ENCODE measurements at regions not wholly inside any gene's neighbourhood (a gene's known extent, or its start where the extent isn't known, plus 50 kb on each side); places are given as distances from the start of the nearest gene placed in this dataset.

DNA sequence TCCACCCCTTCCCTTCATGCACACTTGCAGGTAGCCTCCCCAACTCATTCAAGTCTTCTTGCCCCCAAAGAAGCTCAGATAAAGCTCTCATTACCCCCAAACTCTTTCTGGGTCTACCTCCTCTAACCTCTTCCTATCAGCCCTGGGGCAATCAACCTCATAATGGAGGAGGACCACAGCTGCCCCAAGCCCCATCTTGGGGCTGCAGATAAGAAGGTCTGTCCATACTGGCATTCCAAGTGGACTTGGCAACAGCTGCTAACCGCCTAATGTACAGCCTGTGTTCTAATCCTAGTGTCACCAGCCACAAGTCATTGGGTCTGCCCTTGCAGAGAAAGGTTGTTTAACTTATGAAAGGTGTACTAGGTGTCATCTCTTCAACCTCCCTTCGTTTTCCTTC lies 107.4 kb upstream of the ADGRF1 start:
- DNase-seq, result no peak

DNA sequence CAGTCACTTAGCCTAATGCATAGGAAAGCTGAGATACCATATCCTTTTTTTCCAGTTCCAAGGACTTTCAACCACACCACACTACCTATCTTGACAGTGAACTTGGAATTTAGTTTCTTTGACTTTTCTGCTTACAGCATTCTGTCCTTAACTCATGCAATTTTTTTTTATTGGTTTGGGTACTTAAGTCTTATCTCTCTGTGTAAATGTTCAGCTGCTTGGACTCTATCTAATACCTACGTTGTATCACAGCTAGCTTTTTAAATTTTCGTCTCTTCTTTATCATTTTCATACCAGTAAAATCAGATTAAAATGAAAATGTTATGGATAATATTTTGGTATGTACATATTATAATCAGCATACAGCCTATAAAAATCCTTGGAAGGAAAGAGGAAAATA lies 106.9 kb upstream of the ADGRF1 start:
- DNase-seq, result no peak

DNA sequence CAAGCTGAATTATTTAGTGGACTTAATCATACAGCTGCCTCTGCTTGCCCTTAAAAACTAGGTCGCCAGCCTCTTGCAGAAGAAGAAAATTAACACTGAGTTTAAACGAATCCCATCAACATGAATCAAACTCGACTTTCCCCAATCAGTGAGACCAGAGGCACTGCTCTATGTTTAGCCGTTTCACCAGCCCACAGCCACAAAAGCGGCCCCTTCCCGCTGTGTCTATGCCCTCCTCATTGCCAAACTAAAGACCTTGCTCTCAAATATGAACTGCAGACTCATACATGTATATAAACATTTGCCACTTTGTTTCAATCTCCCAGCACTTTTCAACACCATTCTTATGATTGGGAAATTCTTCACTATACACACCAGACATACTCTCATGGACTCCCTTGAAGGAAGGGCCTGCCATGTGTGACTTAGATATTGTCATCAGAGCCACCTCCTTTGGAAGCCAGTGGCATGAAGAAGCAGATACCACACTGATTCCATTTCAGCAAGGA lies 105.8 kb upstream of the ADGRF1 start:
- no peak for DNase-seq

DNA sequence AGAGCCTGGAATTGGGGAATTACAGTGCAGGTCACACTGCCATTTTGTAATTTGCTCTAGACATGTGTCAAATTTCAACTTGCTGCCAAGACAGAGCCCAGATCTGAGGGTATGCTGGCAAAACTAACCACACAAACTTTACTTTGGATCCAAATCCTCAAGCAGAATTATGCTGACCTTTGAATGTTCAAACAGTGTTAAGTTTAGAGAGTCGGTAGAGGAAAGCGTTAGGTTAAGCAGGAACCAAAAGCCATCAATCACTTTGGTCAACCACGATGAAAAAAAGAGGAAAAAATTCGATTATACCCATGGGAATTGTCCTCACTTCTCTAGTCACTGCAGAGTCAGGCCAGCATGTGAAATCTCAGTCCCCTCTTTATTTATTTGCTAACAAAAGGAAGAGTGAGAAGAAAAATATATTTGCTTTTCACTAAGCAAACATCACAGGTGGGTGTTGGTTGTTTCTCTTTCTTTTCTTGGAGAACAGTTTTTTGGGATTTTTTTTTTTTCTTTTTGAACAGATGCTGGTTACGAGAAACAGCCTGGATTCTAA lies 105.1 kb upstream of the ADGRF1 start:
- DNase-seq, result no peak

DNA sequence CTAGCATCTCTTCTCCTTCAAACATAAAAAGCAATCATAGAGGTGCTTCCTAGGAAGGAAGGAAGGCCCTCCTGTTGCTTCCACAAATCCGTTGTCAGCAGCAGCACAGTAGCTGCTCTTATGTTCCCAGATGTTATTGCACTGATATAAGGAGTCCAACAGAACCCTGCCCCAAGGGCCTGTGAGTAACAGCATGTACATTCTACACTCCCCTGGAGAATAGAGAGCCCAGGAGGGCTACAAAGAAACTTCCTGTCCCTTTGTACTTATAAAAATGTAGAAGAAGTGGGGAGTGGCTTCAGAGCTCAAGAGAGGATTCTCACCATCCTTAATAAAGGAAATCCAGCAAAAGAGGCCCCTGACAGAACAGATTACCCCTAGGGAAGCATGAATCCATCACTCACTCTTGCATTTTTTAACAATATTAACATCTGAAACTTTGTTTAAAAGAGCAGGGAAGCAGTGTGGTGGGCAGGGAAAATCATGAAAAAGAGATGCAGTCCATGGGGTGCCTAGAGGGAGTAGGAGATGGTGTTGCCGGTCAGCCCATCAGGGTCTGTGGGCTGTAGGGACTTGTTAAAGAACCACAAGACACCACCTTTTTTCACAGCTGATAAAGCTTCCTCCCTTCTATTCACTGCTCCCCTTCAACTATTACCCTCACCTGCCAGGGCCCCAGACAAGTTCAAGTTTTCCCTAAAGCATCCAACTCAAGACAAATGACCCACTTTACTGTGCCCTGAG lies 104.5 kb upstream of the ADGRF1 start:
- no peak for DNase-seq

DNA sequence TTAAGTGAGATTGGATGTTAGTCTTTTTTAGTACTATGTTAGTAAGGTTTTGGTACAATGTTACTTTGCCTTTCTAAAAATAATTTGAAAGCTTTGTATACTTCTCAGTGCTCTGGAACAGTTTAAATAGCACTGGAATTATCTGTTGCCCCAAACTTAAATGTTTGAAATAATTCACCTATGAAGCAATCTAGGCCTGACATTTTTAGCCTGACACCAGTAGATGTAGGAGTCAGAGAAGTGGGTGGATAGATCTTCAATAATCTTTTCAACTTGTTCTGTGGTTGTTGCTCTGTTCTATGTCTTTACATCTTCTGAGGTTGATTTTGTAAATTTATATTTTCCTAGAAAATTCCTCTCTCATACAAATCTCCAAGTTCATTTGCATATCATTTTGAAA lies 103.1 kb upstream of the ADGRF1 start:
- no peak for DNase-seq

DNA sequence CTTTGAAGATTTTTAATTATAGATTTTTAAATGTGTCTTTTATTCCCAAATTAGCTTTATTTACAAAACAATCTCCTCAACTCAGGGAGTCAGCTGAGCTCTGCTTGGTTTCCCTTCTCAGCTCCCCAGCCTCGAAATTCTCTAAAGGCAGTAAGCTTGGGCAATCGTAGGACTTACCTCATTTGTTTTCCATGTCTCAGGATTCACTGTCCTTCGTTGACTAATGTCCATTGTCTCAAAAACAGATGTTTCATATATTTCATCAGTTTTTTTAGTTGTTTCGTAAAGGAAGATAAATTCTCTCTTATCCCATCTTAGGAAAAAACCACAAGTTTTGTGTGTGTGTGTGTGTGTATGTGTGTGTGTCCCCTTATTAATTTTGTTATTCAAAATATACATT lies 102.2 kb upstream of the ADGRF1 start:
- no peak for DNase-seq

DNA sequence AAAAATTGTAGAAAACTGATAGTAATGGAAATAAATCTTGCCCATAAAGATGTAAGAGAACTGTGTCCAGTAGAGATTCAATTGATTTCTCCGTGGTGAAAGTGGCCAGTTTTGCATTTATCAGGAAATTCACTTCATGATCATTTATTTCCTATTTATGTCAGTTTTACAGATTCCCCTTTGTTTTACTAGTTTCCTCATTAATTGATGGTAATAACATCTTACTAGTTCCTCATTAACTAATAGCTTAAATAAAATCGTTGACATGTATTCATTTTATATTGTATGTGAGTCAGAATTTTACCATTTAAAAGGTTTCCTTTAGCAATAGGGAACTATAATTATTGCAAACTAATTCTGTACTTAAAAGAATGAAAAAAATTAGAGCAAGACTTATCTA lies 99.8 kb upstream of the ADGRF1 start:
- DNase-seq, result no peak

DNA sequence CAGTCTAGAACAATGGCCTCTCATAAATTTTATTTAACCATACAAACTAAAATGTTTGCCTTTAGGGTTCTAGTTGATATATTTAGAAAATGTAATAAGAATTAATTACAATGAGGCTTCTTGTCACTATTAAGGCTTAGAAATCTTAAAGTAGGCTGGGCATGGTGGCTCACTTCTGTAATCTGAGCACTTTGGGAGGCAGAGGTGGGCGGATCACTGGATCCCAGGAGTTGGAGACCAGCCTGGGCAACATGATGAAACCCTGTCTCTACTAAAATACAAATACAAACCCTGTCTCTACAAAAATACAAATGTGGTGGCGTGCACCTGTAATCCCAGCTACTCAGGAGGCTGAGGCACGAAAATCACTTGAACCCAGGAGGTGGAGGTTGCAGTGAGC lies 99.0 kb upstream of the ADGRF1 start:
- DNase-seq, result no peak

DNA sequence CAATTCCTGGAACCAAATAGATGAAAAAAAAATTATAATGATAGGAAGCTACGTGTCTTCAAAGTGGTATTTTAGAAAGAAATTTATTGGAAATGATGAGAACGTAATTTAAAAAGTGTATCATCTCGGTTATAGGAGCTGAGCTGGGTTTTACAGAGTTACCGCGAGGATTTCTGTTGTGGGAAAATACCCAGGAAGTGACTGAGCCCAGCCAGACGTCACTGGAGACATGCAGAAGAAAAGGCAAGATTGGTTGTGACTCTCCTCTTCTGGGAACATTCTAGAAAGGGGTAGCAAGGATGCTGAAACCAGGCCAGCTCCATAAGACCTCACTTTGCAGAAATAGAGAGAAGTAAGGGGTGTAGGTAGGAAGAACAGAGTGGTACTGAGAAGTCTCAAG lies 95.9 kb upstream of the ADGRF1 start:
- DNase-seq, result no peak

DNA sequence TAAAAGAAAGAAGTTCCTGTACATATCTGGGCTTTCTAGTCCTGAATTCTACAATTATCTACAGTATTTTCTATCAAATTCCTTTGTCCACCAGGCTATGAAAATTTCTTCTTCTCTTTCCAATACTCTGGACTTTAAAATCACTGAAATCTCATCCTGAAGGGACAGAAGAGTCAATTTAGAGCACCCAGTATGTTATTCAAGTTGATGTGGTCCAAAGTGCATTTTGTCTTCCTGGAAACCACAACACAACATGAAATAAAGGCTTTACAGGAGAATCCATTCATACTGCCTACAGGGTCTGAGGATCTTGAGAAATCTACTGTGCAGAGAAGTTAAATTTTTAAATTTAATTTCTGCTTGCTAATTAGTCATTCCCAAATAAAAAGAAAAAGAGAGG lies 94.9 kb upstream of the ADGRF1 start:
- no peak for DNase-seq

DNA sequence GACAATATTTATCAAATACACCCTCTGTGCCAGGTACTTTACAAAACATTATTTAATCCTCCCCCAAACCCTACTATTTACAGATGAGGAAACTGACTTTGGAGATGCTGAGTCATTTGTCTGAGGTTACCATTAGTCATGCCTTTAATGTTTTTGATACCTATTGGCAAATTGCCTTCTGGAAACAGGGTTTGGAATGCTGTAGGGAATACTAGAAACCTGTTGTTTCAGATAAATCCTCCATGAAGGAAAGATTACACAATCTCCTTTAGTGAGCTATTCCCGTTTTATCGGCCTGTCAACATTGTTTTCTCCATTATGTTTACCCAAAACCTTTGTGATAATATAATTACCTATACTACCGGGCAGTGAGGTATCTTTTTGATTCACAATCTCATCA lies 93.6 kb upstream of the ADGRF1 start:
- no peak for DNase-seq

DNA sequence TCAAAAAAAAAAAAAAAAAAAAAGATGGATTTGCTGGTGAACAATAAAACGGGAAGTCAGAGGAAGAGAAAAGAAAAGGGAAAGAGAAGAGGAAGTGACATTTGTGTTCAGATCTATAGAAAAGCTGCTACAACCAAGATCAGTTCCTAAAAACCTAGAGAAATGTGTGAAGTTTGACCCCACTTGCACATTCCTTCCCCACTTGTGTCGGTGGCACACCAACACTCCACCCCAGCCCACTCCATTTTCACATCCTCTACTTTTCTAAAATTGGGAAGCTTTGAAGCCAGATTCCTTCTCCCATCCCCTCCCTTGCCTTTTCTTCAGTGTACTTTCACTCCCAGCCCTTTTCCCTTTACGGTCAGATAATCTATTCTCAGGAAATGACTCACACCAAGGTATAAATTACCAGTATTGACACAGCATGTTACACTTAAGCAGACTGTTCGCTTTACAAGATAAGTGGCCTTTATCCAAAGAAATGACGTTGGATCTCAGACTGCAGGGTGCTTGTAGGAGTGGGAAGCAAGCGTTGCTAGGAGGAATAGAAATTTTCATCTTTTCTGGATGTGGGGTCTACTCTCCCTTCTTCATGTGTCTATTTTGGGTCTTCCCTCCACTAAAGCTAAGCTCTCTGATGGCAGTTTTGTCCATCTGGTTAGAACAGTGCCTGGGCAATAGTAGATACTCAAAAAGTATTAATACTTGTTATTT lies 92.5 kb upstream of the ADGRF1 start:
- no peak for DNase-seq

DNA sequence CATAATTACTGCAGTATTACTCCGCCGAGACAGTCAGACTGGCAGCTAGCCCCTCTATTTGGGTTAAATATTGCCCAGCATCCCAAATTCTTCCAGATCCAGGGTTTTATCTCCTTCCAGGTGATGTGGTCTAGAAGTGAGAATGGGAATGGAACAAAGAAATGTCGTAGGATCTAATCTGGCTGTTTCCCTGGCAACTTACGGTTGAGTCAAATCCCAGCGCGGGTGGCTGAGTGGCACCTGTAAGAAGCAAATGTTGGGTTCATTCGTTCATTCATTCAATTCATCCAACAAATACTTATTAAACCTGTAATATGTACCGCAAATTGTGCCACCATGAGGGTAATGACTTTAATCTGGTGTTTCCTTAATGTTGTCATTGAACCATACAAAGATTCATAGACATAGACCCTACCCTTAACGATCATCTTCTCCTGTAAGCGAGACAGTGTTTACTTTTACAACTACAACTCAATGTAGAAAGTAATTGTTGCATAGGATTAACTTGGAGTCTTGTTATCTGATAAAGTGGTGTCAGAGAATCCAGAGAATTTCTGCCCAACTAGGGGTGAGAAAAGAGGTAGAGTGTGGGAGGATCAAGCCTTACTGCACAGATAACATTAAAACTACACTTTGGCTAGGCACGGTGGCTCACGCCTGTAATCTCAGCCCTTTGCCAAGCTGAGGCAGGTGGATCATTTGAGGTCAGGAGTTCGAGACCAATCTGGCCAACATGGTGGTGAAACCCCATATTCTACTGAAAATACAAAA lies 91.3 kb upstream of the ADGRF1 start:
- no peak for DNase-seq

DNA sequence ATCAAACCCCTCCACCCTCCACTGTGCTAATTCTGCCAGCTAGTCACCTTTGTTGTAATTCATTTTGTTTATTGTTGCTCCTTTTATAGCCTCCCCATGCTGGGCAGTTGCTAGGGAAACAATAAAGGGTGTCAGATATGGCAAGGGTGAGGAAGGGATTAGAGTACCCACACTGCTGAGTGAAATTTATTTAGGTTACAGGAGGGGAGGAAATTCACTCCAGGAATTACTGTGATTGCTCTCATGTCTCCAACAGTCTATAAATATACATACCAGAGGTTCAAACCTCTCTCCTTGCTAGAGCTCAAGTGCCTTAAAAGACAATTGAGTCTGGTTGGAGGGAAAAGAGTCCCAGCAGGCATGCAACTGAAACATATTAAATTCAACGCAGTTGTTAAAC lies 90.6 kb upstream of the ADGRF1 start:
- DNase-seq, result no peak

DNA sequence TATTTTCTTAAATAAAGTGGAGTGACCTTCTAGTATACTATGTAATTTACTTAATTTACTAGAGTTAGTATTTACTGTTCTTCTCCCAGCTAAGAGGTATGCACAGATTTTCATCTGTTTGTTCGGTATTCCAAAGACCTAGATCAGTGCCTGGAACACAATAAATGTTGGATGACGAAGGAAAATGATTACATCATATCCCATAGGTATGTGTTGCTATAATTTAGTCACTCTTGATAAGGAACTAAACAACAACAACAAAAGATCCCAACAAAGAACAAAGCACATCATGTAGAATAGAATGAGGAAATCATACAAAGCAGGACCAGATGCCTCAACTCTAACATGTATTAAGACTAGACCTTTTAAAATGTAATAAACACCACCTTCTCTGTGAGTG lies 89.6 kb upstream of the ADGRF1 start:
- DNase-seq, result no peak

DNA sequence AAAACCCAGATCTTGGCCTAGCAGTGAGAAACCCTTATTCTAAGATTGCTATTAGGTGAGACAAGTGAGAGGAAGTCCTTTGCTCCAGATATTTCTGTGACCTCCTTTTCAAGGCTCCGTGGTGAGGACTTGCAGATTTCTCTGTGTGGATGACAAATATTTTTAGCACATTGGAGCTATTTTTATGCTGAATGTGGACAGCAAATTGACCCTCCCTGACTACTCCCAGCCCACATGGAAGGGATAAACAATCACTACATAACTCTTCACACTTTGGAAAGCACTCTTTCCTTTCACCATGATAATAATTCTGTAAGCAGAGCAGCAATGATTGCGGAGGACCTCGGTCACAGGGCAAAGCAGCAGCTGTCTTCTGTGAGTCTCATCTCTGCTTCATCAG lies 88.0 kb upstream of the ADGRF1 start:
- no peak for DNase-seq

DNA sequence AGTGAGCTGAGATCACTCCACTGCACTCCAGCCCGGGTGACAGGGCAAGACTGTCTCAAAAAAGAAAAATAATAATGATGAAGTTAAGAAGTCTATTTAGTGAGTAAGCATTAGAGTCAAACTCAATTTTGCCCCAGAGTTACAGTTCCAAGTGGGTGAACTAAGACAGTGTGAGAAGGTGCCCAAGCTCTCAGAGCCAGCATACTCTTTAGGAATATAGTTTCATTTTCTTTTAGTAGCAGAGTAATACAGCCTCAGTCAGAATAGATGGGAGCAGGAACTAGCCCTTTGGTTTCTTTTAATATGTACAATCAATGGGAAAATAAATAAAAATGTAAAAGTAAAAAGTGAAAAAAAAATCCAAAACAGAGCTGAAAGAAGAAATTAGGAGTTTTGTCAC lies 87.0 kb upstream of the ADGRF1 start:
- DNase-seq, result no peak

DNA sequence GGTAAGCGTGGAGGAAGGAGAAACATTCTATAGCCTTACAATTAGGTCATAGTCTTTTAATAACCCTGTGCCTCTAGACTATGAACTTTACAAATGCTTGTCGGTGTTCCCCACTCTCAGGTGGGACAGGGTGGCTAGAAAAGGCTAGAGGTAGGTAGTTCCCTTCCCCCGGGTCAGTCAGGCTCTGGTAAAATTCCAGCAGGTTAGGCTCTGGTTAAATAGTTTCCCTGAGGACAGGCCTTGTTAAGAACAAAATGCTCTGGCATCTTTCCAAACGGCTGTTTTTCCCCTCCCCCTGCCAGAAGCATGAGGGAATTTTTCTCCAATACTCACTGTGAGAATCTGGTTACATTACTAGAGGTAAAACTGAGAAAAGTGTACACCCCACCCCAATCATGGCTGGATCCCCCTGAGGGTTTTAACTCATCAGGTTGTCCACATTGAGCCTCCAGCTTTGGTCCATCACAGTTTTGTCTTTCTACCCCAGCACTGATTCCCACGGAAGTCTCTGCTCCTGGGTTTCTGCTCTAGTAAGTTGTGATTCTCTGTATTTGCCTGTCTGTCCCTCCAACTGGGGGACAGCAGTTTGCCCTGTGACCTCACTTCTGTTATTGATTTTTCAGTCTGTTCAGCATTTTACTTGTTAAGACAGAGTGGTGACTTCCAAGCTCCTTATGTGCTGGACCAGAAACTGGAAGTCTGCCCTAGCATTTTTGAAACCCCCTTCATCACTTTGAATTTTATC lies 84.7 kb upstream of the ADGRF1 start:
- no peak for DNase-seq

DNA sequence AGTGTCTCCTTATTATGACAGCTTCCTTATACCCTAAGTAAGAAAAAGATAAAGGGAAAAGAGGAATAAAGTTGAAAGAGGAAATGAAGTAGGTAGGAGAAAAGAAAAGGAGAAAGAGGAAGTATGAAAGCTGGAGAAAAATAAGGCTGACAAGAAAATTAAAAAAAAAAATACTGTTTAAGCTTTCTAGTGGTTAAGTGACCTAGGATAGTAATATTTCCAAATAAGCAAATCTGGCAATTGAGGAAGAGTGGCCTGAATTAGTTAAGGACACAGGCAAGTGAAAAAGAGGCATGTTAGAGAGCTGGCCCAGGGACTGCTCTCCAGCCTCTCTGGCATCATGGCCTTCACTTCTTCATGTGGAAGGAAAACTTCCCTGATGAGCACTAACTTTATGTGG lies 76.5 kb upstream of the ADGRF1 start:
- DNase-seq, result no peak

DNA sequence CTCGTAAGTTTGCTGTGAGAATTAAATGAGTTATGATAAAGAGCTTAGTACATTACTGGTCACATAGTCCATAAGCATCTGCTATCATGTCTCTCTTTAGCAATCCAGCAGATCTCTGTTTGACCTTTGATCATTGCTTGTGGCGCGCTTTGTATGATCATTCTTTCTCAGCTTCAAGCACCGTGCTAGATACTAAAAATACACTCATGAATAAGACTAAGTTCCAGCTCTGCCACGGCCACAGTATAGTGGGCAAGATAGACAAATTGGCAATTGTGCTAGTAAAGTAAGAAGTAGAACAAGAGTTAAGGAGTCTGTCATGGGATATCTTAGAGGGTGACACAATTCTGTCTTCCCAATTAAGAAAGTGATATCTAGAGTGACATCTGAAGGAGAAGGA lies 75.2 kb upstream of the ADGRF1 start:
- no peak for DNase-seq

DNA sequence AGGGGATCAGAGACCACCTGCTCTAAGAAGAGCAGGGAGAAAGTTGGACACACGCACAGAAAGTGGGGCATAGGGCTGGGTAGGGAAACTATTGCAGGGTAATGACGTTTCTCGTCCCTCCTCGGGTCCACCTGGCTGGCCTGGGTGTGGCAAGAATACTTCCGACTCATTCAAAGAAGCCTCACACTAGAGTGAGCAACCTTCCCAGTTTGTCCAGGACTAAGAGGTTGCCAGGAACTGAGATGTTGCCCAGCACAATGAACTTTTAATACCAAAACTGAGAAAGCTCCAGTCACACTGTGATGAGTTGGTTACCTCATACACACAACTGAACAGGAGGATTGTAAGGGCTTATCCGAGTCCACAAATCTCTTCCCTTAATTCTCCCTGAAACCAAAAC lies 74.5 kb upstream of the ADGRF1 start:
- DNase-seq, result no peak

DNA sequence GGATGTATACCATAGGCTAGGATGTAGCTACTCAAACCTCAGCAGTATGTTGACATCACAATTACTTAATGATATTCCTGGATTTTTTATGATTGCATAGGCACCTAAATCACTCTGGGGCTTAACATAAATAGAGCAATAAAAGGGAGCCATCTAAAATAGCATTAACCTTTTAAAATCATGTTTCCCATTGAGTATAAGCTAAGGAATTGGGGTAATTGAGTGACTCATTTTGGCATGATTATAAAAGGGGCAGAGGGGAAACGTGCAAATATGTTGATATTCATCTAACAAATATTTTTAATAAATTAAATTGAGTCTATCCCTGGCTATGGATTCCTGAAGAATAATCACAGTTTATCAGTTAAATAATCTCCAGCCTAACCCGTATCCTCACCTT lies 74.0 kb upstream of the ADGRF1 start:
- no peak for DNase-seq

Measured in stimulated activated CD4-positive, alpha-beta T cell treated with anti-CD3 and anti-CD28 coated beads, Interleukin-2, amount 100 ng/mL, for 48 hours (primary cell).